ENCODE measurements at regions not wholly inside any gene's neighbourhood (a gene's known extent, or its start where the extent isn't known, plus 50 kb on each side); places are given as distances from the start of the nearest gene placed in this dataset.

DNA sequence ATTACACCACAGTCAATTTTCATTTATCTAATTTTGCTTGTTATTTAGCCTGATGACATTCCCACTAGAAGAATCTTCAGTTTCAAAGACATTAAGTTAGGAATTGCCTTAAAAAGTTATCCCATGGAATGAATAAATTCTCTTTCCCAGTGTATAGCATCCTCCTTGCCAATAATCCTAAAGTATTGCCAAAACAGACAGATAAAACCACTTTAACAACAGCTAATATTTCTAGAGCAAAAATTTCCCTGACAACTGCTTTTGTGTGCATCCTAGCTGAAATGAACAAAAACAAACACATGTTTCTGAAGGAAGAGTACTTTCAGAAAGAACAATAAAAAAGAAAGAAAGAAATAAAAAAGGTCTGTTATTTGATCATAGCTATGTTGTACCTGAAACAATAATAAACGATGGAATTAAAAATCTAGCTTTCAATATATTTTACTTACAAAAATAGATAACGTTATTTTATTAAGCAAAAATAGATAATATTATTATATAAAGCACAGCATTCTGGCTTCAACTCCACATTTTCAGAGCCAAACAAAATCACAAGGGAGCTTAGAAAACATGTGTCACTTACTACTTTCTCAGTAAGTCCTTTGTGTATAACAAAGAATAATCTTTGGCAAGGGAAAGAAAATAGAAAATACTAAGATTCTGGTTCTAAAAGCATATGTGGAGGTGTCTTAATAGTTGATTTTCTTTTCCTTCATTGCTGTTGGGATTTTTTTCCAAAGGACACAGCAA, 939.0 kb upstream of the CRIM1 start:
- DNase-seq = no peak

DNA sequence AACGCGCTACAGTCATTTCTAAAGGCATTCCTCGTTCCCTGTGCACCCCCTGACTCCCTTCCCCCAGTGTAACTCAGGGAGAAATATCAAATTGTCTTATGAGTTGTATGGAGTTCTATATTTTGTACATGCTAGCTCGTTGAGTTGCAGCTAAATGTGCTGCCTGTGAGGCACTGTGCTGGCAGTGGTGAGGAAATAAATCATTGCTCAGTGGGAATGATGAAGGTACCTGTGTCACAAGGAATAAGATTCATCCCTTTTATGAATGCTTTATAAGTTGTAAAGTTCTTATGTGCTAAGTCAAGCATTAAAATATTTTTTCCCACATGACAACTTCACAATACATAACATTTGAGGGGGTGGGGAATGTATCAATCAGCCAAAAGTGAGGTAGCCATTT, 939.6 kb upstream of the CRIM1 start:
- DNase-seq = no peak

DNA sequence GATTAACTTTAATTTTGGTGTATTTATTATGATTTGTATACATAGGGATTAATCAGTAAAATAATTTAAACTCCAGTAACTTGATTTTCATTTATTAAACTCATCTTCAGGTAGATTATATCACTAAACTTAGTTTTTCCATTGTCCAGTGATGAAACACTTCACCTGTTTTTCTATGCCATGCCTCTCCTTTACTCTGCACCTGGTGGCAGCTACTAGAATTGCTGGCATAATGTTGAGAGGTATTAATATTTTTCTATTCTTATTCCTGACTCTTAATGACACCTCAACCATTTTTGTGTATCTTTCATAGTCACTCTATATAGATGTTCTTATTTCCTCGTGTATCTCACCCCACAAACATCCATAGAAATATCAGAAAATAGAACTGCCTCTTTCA, 940.3 kb upstream of the CRIM1 start:
- DNase-seq = no peak

DNA sequence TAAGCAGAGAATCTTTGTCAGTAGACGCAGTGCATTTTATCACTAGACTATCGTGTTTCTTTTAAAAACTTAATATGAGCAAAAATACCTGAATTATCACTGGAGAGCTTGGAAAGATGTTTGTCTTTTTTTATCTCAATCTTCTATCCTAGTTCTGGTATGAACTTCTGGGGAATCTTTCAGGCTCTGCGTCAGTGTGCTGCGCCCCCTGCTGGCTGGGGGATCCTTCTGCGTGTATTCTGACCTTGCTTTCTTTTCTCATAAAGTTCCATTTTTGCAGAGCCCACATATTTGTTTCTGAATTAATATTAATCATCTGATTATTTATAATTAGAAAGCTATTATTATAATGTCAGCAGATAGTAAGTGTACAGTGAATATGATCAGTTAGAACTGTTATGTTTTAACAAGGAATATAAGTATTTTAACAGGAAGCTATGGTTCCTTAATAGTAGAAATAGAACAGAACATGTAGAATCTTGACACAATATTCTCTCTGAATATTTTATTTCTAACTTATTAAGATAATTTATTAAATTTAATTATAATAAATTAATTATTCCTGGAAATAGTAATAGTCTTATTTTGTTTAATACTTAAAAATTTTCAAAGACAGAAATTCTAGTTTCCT, 945.0 kb upstream of the CRIM1 start:
- peak; percentile 49 for DNase-seq

DNA sequence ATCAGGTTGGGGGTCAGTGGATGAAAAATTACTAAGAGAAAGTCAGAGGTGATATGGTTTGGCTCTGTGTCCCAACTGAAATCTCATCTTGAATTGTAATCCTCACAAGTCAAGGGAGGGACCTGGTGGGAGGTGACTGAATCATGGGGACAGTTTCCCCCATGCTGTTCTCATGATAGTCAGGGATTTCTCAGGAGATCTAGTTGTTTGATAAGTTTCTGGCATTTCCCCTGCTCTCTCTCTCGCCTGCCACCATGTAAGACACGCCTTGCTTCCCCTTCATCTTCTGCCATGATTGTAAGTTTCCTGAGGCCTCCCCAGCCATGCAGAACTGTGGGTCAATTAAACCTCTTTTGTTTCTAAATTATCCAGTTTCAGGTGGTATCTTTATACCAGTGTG, 945.8 kb upstream of the CRIM1 start:
- DNase-seq = no peak

DNA sequence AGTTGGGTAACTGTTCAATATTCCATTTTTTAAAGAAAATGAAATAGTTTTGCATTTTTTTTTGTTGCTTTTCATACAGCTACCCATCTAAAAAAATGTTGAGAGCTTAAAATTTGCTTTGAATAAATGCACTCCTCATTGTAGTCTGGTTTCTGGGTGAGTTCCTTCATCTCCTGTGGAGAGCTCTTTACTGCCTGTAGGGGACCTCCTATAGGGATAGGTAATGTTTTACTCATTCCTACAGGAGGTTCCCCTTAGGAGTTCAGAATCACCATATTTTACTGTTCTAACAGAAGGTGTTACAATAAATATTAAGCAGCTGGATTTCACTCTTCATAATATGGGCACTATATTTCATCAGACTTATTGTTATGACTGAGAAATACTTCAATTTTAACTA, 947.3 kb upstream of the CRIM1 start:
- DNase-seq = peak; percentile 6

DNA sequence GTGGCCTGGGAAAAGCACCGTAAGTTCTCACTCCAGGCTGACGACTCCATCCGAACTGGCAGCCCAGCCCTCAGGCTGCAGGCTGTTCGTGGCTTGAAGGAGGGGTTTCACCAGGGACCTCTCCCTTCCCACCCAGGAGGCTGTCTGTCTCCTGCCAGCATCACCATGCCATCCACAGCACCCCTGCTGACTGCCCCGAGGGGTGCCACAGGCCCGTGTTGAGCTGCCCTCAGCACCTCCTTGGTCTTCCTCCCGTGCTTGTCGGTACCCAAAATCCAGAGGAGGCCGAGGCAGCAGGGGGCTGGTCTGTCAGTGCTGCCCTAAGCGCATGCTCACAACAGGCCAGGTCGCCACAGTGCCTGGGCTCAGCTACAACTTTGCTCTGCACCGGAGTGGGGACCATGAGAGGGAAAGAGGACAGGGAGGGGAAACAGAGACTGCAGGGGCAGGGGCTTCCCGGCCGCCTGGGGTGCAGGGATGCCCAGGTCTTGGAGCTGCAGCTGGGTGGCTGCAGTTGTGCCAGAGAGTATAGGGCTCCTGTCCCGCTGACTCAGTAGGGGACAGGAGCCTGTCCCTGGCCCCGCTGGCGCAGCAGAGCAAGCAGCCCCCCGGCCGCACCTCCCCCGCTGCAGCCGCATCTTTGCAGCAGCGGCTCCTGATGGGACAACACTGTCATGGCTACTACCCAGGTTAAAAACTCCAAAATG, 963.7 kb upstream of the CRIM1 start:
- no peak for DNase-seq

DNA sequence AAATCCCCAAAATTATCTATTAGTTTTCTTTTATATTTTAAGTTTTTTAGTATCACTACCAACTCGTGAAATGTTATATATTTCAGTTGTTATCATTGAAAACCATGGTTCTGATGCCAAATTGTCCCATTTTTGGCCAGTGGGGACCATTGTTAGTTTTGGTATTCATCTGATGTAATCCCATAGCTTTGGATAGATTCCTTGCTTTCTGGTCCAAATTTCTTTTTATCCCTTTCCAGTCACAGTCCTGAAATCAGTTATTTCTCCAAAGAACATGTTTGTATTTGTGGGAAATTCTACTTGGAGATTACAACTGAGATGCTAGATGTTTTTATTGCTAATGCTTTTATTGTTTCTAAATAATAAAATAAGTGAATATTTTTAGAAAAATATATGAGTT, 976.8 kb upstream of the CRIM1 start:
- no peak for DNase-seq

DNA sequence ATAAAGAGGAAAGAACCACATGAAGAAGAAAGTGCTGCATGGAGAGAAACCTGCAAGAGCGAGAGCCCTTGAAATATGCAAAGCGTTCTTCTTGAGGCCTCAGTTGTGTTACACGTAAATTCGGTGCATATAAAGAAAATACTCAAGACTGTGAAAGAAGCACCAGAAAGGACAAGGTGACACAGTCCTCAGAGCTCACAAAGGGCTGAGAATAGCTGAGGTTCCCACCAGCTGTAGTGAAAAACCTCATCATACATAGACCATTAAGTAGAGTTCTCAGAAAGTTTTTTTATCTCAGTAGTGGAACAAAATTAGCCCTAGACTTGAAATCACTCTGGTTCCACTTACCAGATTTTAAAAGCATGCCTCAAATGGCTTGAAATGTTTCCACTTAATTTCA, 980.7 kb upstream of the CRIM1 start:
- no peak for DNase-seq

DNA sequence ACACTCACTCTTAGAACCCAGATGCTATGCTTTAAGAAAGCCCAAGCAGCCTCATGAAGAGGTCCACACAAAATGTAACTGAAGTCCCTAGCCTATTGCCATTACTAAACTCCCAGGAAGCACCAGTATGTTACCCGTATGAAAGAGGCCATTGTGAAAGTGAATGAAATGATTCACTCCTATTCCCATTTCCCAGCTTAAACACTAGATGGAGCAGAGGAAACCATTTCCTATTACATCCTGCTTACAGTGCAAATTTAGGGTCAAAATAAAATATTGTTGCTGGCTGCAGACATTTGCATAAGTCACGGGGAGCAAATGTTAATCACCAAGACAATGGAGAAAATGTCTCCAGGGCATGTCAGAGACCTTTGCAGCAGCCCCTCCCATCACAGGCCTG, 989.7 kb upstream of the CRIM1 start:
- DNase-seq = no peak

DNA sequence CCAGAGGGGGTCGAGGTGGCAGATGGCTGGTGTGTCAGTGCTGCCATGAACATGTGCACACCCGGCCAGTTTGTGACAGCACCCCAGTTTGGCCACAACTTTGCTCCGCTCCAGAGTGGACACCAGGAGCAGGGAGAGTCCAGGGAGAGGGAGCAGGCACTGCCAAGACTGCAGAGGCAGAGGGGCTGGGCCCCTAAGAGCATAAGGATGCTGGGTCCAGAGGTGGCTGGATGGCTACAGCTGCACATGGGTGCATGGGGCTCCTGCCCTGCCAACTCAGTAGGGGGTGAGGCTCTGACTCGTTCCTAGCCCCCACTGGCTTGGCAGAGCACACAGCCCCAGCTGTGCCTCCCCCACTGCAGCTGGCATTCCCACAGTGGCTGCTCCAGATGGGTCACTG, 999.2 kb upstream of the CRIM1 start:
- no peak for DNase-seq

DNA sequence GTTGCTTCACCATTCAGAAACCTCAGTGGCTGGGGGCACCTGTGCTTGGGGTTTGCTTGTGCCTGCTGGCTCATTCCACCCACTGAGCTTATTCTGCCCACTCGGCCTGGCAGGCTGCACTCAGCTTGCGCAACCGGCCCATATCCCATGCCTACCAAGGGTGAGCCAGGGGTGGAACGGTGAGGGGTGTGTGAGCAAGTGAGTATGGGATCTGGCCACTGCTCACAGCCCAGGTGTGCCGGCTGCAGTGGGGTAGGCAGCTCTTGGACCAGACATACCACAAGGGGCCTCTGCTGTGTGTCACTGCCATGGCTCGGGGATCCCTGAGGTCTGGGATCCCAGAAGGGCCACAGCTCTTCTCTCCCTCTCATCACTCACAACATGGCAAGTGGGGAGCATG, 1000.5 kb upstream of the CRIM1 start:
- DNase-seq = no peak

DNA sequence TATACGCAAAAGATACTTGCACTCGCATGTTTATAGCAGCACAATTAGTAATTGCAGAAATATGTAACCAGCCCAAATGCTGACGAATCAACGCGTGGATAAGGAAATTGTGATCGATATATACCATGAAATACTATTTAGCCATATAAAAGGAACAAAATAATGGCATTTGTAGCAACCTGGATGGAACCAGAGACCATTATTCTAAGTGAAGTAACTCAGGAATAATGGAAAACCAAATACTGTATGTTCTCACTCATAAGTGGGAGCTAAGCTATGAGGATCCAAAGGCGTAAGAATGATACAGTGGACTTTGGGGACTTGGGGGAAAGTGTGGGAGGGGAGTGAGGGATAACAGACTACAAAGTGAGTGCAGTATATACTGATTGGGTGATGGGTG, 1008.0 kb upstream of the CRIM1 start:
- peak; percentile 68 for DNase-seq

DNA sequence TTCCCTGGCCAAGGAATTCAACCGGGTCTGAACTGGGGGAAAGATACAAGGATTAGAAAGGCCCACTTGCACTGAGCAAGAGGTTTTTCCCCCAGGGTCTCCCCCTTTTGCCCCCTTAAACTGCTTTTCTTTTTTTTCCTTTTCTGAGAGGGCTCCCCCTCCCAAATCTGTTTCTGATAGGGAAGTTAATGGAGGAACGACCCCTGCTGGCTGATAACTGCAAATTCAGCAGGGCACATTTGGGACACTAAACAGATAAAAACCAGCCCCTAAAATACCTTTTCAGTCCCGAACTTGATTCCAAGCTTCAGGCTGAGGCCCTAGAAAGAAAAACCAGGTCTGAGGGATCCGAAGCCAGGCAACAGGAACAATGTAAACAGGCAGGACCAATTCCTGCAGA, 1012.4 kb upstream of the CRIM1 start:
- DNase-seq = no peak

DNA sequence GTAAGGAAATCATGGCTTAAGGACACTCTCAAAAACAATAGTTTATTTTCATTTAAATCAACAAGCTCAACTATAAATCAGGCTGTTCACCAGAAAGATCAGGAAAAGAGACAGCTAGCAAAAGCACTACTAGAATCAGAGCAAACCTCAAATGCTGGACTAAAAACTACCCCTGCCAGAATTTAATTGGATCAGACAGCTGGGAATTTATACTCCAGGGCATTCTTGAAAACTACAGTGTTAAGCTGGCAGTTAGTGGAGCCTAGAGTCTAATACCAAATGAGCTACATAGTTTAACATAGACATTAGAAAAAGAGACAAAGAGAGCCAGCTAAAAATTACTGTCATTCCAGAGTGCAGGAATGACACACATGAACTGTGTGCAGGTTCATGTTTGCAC, 1016.4 kb upstream of the CRIM1 start:
- no peak for DNase-seq

DNA sequence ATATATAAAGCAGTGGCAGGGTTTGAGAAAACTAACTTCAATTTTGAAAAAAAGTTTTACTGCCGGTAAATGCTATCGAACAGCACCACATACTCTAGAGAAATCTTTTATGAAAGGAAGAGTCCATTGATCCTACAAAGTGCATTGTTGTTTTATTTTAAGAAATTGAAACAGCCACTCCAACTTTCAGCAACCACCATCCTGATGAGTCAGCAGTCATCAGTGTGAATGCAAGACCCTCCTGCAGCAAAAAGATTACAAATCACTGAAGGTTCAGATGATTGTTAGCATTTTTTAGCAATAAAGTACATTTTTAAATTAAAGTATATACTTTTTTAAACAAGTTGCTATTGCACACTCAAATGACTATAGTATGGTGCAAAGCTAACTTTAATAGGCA, 1017.7 kb upstream of the CRIM1 start:
- DNase-seq = no peak

DNA sequence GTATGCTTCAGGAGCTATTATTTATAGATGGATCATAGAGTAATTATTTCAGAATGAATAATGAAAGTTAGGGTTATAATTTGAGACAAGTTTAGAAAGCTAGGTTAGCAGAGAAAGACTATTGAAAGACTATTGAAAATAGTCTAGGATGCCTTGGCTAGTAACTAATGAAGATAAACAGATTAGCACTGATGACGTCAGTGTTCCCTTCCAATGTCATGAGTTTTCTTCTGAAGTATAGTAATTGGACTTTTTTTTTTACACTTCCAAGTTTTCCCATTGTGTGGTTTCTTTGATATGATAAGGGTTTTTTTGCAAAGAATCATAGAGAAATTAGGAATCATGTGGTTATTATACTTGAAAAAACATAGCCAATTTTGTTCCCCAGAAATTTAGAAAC, 1041.5 kb upstream of the CRIM1 start:
- no peak for DNase-seq

DNA sequence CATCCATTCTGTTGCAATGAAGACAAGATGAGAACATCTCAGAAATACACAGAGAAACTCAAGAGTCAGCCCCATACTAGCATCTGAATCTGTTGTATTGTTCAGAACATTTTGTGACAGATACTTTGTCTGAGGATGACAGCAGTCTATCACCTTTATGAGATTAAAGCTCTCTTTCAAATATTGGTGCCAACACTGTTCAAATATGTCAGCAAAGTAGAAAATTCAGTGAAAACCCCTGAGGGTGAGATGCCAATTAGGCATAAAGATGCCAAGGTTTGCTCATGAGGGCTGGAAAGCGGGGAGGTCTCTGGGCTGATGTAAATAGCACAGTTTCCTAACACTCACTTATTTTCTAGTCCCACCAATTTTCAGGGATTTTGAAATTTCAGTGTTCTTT, 1054.2 kb upstream of the CRIM1 start:
- peak; percentile 5 for DNase-seq

DNA sequence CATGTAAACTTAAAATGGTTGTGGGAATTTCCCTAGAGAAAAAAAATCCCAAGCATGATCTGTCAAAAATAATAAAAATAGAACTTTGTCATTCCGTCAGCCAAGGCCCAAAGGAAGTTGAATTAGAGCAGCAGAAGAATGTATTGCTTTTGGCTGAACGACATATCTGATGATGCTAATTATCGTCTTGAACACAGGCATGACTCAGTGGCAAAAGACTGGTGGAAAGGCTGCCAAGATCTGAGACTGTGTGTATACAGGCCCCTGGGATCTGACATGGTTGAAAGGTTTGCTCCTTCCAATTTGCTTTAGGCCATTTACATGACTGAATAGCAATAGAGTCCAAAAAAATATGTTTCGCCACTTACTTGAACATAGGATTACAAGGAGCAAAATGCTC, 1057.1 kb upstream of the CRIM1 start:
- peak; percentile 79 for DNase-seq

DNA sequence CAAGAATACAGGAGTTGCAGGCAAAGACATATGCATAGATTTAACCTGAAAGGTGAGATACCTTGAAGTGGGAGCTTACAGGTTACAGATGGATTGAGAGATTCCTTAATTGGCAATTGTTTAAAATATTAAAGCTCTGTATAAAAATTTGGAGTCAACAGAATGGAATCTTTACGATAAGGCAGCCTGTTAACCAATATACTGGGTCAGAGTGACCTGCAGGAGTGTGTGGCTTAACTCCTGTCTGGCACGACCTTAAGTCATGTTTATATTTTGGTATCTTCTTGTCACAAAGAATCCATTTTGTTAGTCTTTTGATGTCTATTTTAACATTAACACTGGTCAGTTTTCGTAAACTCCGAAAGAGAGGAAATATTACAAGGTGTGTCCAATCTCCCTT, 1058.2 kb upstream of the CRIM1 start:
- DNase-seq = no peak

DNA sequence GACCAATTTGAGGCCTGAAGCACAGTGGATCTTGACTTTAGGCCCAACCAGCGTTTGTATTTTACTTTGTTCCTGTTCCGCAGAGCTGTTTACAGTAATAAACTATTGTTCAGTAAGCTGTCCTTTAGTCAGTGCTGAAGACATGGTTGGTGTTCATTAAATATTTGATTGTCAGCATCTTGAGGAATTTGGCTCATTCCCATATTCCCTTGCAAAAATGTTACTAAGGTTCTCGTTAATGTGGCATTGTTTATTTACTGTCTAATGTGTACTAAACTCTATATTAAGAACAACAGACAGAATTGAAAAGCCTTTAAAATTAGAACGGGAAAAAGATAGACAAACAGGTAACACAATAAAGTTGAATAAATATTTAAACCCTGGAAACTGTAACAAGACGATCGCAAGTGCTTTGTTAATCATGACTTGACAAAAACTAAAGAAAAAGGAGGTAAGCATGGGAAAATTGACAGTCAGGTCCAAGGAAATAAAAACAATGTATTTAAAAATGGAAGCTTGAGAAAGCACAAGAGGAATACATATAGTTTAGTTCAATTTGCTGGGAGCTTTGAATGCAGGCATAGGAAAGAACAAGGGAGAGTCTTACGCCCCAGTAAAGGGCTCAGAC, 1060.8 kb upstream of the CRIM1 start:
- DNase-seq = no peak

DNA sequence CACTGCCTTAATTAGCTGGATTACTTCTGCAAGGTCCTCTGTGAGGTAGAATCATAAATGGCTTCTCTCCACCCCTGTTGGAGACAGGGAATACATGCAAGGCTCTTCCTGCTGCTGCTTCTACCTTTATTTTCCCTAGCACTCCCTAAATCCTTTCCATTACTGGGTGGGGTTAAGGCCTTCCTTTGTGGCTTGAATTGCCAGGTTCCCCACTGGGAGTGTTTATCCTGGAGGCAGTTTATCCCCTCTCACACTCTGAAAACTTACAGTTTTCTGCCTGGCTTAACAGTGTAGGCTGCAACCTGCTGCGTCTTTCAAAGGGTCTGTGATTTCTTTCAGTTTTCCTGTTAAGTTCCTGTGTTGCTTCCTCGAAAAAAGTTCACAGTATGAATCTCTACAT, 1062.3 kb upstream of the CRIM1 start:
- DNase-seq = peak; percentile 83

DNA sequence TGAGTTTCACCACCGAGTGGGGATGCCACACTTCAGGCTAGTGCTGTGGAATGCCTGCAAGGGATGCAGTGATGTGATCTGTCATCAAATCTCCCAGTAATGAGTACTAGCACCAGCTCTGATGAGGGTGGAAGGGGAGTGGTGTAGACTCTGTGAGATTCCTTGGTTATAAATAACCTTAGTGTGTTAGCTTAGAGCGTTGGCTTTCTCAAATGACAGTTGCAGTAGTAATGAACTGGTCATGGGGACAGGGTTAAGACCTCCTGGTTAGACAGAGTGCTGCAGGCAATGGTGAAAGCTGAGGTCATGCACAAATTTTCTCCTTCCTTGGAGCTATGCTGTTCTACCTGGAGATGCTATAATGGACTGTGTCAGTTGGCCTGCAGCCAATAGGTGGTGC, 1063.4 kb upstream of the CRIM1 start:
- peak; percentile 59 for DNase-seq

DNA sequence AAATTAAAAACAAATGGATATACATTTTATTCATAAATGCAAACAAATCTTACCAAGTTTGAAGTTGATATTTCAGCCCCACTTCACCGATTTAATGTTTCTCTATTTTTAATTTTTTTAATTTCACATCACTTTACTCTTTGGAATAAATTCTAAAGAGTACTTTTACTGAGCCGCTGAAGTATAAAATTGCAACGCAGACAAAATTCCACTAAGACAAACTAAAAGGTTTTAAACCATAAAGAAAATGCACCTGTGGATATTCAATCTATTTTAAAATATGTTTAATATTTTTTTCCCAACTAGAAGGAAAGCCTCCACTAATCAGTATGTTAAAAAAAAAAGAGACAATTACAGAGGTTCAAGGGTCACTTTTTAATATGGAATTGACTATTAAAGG, 1073.9 kb upstream of the CRIM1 start:
- DNase-seq = no peak
